Neural progenitor cell (in vitro differentiated cells): ENCODE measurements at regions not wholly inside any gene's neighbourhood (a gene's known extent, or its start where the extent isn't known, plus 50 kb on each side); places are given as distances from the start of the nearest gene placed in this dataset.

Experiments
- CTCF ChIP-seq: fragments of 200-600 bp; sonication (generic); IDR thresholded peaks from 2 replicates; pipeline ENCODE4 v1.5.1; 2017; ENCODE audit warnings: antibody characterized with exemption, mild to moderate bottlenecking
- EZH2 ChIP-seq: fragments of 200-600 bp; sonication (generic); IDR thresholded peaks from 2 replicates; pipeline ENCODE4 v1.6.1; 2017; ENCODE audit warnings: antibody characterized with exemption, mild to moderate bottlenecking, moderate library complexity

- TF ChIP-seq CTCF (no peak), EZH2 (no peak)
These were observed 476.4 kb upstream of the HS3ST1 start for GRCh38 chr4:11904846-11905739.
